ENCODE measurements at regions not wholly inside any gene's neighbourhood (a gene's known extent, or its start where the extent isn't known, plus 50 kb on each side); places are given as distances from the start of the nearest gene placed in this dataset.
A peak's percentile ranks its signal among the peaks of the same experiment; 100 is the strongest.

GRCh38 chr13:83577183-83577582 lies 305.1 kb downstream of the SLITRK1 start:
- no peak for DNase-seq

- DNase-seq = no peak
Measured at GRCh38 chr13:83568019-83568418, 314.3 kb downstream of the SLITRK1 start.

DNA sequence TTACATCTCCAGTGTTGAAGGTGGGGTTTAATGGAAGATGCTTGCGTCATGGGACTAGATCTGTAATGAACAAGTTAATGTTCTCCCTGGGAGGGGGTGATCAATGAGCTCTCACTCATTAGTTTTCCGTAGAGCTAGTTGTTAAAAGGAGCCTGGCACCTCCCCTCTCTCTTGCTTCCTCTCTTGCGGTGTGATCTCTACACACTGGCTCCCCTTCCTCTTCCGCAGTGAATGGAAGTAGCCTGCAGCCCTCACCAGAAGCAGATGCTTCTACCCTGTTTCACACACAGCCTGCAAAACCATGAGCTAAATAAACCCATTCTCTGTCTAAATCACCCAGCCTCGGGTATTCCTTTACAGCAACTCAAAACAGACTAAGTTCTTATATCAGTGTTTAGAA lies 318.8 kb downstream of the SLITRK1 start:
- no peak for DNase-seq

- DNase-seq = no peak
Measured at GRCh38 chr13:83557845-83558244, 324.4 kb downstream of the SLITRK1 start.

DNA sequence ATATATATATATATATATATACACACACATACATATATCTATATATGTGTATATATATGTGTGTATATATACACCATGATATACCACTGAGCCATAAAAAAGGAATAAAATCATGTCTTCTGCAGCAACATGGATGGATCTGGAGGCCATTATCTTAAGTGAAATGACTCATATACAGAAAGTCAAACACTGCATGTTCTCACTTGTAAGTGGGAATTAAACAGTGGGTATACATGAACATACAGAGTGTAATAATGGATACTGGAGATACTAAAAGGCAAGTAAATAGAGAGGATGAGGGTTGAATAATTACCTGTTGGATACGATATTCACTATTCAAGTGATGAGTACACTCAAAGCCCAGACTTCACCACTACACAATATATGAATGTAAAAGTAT lies 332.6 kb downstream of the SLITRK1 start:
- DNase-seq = no peak

- DNase-seq = no peak
Measured at GRCh38 chr13:83547043-83547442, 335.2 kb downstream of the SLITRK1 start.

DNA sequence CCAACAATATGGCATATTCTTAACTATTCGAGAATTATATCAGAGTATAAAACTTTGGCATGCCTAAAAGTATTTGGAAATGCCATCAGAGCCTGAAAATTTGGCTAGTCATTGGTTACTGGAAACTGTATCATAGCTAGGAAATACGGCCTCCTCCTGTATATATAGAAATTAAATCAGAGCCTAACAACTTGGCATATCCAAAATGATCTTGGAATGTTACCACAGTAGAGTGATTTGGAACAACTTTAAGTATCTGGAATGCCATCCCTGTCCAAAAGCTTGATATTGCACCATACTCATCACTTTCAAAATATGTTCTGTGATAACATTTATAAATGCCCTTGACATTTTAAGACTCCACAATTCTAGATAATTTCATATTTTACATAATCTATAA lies 335.8 kb downstream of the SLITRK1 start:
- DNase-seq = no peak

DNA sequence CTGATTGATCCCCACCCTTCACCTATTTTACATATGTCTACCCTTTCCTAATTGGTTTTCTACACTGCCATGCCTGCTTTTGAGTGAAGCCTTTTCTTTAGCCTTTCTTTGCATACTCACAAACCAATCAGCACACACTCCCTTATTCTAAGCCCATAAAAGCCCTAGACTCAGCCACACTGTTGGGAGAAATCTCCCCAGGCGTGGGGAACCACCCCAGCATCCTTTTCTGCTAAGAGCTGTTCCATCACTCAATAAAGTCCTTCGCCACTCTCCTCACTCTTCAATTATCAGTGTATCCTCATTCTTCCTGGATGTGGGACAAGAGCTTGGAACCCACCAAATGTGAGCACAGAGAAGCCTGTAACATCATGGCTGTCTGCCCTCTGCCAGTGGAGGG lies 343.6 kb downstream of the SLITRK1 start:
- no peak for DNase-seq

- DNase-seq = no peak
Measured at GRCh38 chr13:83536941-83537340, 345.3 kb downstream of the SLITRK1 start.

GRCh38 chr13:83536153-83536552 lies 346.1 kb downstream of the SLITRK1 start:
- no peak for DNase-seq

DNA sequence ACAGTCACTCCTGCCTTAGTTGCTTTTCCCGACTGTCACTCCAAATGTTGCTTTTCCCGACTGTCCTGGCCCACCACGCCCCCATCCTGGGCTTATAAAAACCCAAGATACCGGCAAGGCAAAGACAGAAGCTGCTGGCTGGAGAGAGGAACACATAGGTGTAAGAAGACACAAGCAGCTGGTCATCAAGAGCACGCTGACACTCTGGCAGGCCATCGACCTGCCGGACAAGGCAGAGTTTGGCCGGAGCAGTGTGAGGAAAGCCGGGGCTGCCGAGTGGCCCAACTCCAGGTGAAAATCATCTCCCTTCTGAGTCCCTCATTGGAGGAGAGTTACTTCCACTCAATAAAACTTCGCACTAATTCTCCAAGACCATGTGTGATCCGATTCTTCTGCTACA lies 349.5 kb downstream of the SLITRK1 start:
- no peak for DNase-seq

- DNase-seq = no peak
Measured at GRCh38 chr13:83531022-83531421, 351.3 kb downstream of the SLITRK1 start.

DNA sequence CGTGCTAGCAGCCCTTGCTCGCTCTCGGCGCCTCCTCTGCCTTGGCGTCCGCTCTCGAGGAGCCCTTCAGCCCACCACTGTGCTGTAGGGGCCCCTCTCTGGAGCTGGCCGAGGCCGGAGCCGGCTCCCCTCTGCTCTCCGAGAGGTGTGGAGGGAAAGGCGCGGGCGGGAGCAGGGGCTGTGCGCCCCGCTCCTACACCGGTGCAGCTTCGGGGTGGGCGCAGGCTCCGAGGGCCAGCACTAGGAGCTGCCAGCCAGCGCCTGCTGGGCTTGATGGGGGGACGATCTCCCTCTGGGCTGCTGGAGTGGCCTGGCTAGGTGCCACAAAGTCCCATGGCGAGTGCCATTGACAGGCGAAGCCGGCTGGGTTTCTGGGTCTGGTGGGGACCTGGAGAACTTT lies 365.5 kb downstream of the SLITRK1 start:
- no peak for DNase-seq

DNA sequence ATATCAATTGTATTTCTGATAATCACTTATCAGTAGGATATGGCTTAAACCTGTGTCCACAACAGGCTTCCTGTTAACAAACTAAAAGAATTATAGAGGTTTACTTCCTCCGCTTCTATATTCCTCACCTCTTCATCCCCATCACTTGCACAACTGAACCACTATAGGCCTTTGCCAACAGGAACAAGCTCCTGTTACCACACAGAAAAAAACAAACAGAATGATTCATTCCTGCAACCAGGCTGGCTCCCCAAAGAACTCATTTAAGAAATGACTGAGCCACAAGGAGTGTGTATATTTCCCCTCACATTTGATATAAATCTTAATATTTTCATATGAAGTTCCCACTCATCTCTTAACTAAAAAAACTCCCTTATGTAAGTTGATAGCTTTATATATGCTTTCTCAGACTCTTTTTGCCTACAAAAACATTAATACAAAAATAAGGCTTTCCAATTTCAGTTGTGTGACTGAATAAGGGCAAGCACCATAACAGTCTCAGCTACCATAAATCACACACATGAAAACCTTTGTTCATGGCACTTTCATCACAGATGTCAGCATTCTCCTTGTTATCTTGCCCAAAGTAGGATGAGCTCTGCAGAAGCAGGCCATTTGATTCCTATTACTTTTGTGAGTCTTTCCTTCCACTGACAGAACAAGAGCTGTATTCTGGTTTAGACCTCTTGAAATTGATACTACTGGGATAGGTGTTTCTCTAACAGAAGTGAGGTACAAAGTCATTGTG lies 366.8 kb downstream of the SLITRK1 start:
- no peak for DNase-seq

DNA sequence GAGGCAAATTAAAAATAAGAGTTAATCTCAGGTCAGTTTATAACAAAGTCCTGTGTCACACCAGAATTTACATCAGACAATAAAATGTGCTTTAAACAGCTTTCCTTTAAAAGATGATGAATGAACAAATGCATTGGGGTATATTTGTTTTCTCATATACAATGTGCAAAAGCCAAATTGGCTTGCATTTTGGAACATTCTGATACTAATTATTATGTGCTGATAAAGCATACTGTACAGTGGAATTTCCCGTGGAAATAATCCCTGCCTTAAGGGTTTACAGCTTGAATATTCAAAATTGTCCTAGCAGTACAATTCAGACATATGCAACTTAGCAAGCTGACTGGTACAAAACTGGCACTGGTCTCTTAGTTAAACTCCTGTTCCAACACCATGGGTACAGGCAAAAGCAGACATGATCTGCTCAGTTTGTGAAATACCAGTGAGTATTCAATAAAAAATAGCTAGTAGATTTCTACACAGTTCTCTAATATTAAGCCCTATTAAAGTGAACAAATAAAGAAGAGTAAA lies 373.4 kb downstream of the SLITRK1 start:
- DNase-seq = no peak

- DNase-seq = no peak
Measured at GRCh38 chr13:83503424-83503823, 378.9 kb downstream of the SLITRK1 start.

DNA sequence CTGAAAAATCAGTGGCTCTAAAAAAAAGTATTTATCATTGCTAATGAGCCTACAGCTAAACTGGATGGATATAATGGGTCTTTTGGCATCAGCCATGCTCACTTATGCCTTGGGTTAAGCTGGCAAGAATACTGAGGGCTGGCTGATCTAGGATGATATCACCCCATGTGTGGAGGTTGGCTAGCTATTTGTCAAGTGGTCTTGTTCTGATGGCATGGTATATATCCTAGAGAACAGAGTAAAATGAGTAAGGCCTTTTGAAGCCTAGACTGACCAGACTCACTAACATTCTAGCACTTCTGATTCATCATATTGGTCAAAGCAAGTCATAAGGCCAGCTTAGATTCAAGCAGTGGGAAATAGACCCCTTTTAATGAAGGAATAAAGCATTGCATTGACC lies 383.0 kb downstream of the SLITRK1 start:
- peak; percentile 3 for DNase-seq

GRCh38 chr13:83498481-83499190 lies 383.6 kb downstream of the SLITRK1 start:
- DNase-seq = peak; percentile 9

DNA sequence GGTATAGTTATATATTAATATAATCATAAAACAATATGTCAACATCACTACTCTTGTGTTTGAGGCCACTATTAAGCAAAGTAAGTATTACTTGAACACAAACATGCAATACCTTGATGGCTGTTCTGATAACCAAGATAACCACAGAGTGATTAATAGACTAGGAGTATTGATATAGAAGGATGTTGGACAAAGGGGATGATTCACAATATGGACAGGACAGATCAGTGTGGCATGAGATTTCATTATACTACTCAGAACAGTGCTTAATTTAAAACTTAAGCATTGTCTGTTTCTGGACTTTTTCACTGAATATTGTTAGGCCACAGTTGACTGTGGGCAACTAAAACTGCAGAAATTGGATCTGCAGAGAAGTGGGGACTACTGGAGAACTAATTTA lies 384.2 kb downstream of the SLITRK1 start:
- no peak for DNase-seq

GRCh38 chr13:83496501-83496900 lies 385.8 kb downstream of the SLITRK1 start:
- DNase-seq = no peak

GRCh38 chr13:83485101-83485500 lies 397.2 kb downstream of the SLITRK1 start:
- DNase-seq = no peak

DNA sequence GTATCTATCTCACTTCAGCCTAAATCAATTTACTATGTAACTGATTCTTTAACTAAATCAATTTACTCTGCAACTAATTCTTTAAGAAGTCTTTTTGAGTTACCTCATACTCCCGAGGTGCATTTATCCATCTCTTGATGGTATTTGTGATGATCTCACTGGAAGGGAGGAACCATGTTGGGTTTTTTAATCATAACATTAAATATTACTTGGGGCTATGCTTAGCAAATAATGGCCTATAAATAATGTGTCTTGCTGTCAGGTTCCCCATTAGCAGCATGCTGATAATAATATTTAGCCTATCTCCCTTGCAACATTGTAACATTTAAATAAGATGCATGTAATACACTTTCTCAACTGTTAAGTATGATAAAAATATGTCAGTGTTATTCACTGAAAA lies 411.3 kb downstream of the SLITRK1 start:
- DNase-seq = no peak

DNA sequence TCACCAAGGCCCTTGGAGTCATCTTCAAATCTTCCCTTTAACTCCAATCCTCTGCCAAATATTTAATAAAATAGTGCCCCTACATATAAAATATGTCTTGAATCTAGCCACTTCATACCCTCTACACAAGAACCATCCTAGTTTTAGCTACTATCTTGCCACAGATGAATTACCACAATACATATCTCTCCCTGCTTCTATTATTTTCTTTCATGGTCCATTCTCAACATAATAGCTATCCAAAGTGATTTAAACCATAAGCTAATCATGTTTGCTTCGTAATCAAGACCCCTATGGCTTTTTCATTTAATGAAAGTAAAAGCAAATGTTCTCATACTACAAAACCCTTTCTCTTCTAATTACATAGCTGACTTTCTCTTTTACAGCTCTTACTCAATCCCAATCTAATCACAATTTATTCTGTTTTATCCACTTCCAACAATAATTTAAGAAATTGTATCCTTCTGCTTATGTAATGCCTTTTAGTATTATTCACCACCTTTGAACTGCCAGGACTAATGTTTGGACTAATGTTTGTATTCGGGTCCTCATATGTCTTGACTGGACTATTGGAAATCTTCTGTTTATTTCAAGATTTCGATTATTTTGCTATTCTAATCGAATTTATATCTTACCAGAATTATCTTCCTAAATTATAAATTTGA lies 412.0 kb downstream of the SLITRK1 start:
- no peak for DNase-seq

DNA sequence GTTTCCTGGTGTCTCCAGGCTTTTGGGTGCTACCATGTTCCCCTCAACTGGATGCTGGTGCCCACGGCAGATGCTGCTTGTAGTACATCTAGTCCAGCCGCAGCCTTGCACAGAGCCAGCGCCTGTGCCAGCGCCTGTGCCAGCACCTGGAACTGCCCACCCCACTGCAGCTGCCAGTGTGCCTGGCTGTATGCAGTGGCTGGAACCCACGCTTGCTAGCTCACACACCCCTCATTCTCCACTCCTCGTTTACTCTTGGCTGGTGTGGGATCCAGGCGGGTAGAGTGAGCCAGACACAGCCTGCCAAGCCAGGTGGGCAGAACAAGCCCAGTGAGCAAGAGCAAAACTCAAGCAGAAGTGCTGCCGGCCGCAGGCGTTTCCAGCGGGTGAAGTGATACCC lies 428.6 kb downstream of the SLITRK1 start:
- no peak for DNase-seq
